Right ventricle myocardium superior (tissue), 1 donor: ENCODE measurements at regions not wholly inside any gene's neighbourhood (a gene's known extent, or its start where the extent isn't known, plus 50 kb on each side); places are given as distances from the start of the nearest gene placed in this dataset.
A peak's percentile ranks its signal among the peaks of the same experiment; 100 is the strongest.

ENCODE experiments used
- ATAC-seq: fragments of 200-7000 bp; cut with Tn5 transposase; one replicate; pipeline ENCODE4 v1.9.1; 2020; ENCODE audit warnings: mild to moderate bottlenecking; ENCODE audit not compliant: poor library complexity
- DNase-seq: peaks from one replicate; pipeline ENCODE4 v3.0.0-alpha.2; 2020
- intact Hi-C: fragments of 100-400 bp; cut with DNase I; formaldehyde crosslinking; loops from one replicate; pipeline ENCODE4 v1.11.2; 2022
- donor health status: DM: no; HTN: yes; CAD: no; lungs with severe emphysema.

- no peak for DNase-seq
- intact Hi-C loops: no loop called here
- no peak for ATAC-seq
Observed at GRCh38 chr10:128431506-128431905, 305.3 kb upstream of the MKI67 start.

GRCh38 chr10:128432011-128432410 lies 305.8 kb upstream of the MKI67 start:
- DNase-seq: no peak
- no peak for ATAC-seq
- intact Hi-C loops: no loop called here

- ATAC-seq (no peak), DNase-seq (no peak)
- intact Hi-C loops: no loop called here
Observed at GRCh38 chr10:128432423-128432822, 306.2 kb upstream of the MKI67 start.

- no peak for DNase-seq
- intact Hi-C loops: no loop called here
- ATAC-seq: no peak
Observed at GRCh38 chr10:128435811-128436210, 309.6 kb upstream of the MKI67 start.

GRCh38 chr10:128437786-128438345 lies 311.6 kb upstream of the MKI67 start:
- ATAC-seq (no peak), DNase-seq (no peak)
- intact Hi-C loops: no loop called here

- intact Hi-C loops: no loop called here
- DNase-seq (no peak), ATAC-seq (no peak)
Observed at GRCh38 chr10:128438417-128439063, 312.3 kb upstream of the MKI67 start.

- DNase-seq (no peak), ATAC-seq (no peak)
- intact Hi-C loops: no loop called here
Observed at GRCh38 chr10:128440513-128441160, 314.4 kb upstream of the MKI67 start.

- intact Hi-C loops: no loop called here
- DNase-seq (no peak), ATAC-seq (no peak)
Observed at GRCh38 chr10:128443925-128444518, 317.8 kb upstream of the MKI67 start.

GRCh38 chr10:128448796-128449195 lies 322.6 kb upstream of the MKI67 start:
- DNase-seq (no peak), ATAC-seq (no peak)
- intact Hi-C loops: no loop called here

GRCh38 chr10:128451879-128452278 lies 325.7 kb upstream of the MKI67 start:
- intact Hi-C loops: no loop called here
- no peak for ATAC-seq
- no peak for DNase-seq

- ATAC-seq: no peak
- intact Hi-C loops: no loop called here
Observed at GRCh38 chr10:128456271-128456670, 330.0 kb upstream of the MKI67 start.

GRCh38 chr10:128457136-128457535 lies 330.9 kb upstream of the MKI67 start:
- DNase-seq: no peak
- intact Hi-C loops: no loop called here
- no peak for ATAC-seq

More at GRCh38 chr10:128456271-128456670, 330.0 kb upstream of the MKI67 start:
- no peak for DNase-seq

GRCh38 chr10:128461991-128462390 lies 335.8 kb upstream of the MKI67 start:
- DNase-seq (no peak), ATAC-seq (no peak)
- intact Hi-C loops: no loop called here

GRCh38 chr10:128462844-128463243 lies 336.6 kb upstream of the MKI67 start:
- DNase-seq: no peak
- intact Hi-C loops: no loop called here
- no peak for ATAC-seq

GRCh38 chr10:128463991-128464760 lies 338.0 kb upstream of the MKI67 start:
- DNase-seq (no peak), ATAC-seq (peak; percentile 62)
- intact Hi-C loops: no loop called here

GRCh38 chr10:128465697-128466096 lies 339.5 kb upstream of the MKI67 start:
- DNase-seq (no peak), ATAC-seq (no peak)
- intact Hi-C loops: no loop called here

- intact Hi-C loops: no loop called here
- no peak for DNase-seq
- no peak for ATAC-seq
Observed at GRCh38 chr10:128466831-128467371, 340.7 kb upstream of the MKI67 start.

GRCh38 chr10:128468462-128468861 lies 342.2 kb upstream of the MKI67 start:
- ATAC-seq (no peak), DNase-seq (no peak)
- intact Hi-C loops: no loop called here

GRCh38 chr10:128469515-128469914 lies 343.3 kb upstream of the MKI67 start:
- intact Hi-C loops: no loop called here
- DNase-seq (no peak), ATAC-seq (no peak)
